H1 (cell line): ENCODE measurements at regions not wholly inside any gene's neighbourhood (a gene's known extent, or its start where the extent isn't known, plus 50 kb on each side); places are given as distances from the start of the nearest gene placed in this dataset.
"Not testable (repeated sequence)": the region's sequence is repeated elsewhere in the genome, so short reads cannot be mapped to it uniquely, and the experiment has no call there.

Experiments
- CTCF ChIA-PET: fragments of 300-600 bp; sonication (Branson Sonifier 250); formaldehyde crosslinking; loops from one replicate; lab custom pipeline; 2021; ENCODE audit not compliant: partially characterized antibody; lab: Charles Lee
- POLR2A ChIA-PET: fragments of 300-600 bp; sonication (Branson Sonifier 250); formaldehyde crosslinking; loops from one replicate; lab custom pipeline; 2021; ENCODE audit warnings: inconsistent platforms; ENCODE audit not compliant: partially characterized antibody; lab: Charles Lee
- DNase-seq, 2 experiments: peaks; one replicate each; pipeline versions ENCODE4 v3.0.0 to v3.0.0-alpha.2; 2010 to 2022; ENCODE audit warnings: low spot score in 2 of 2, low read depth in 1 of 2, mixed read lengths in 1 of 2
- FAIRE-seq: peaks from 2 replicates; lab custom pipeline; 2011; peaks lifted over from hg19 to GRCh38; lab: Jason Lieb, UNC
- H2AFZ ChIP-seq: 2 replicates; pipeline ENCODE4 v1.8.1; 2012; ENCODE audit warnings: low read length, inconsistent platforms
- H2AK5ac ChIP-seq: 2 replicates; pipeline ENCODE4 v1.6.1; 2013; ENCODE audit warnings: low read depth, low read length
- H2BK120ac ChIP-seq: replicated peaks from 2 replicates; pipeline ENCODE3; 2013; ENCODE audit warnings: low read depth, low read length, inconsistent platforms
- H2BK12ac ChIP-seq: 2 replicates; pipeline ENCODE4 v1.6.1; 2013; ENCODE audit warnings: low read depth, low read length
- H2BK15ac ChIP-seq: 2 replicates; pipeline ENCODE4 v1.6.1; 2013; ENCODE audit warnings: low read length
- H2BK20ac ChIP-seq: 2 replicates; pipeline ENCODE4 v1.6.1; 2013; ENCODE audit warnings: low read length
- H2BK5ac ChIP-seq: 2 replicates; pipeline ENCODE4 v1.6.1; 2013; ENCODE audit warnings: low read depth, low read length
- H3K14ac ChIP-seq: 2 replicates; pipeline ENCODE4 v1.6.1; 2013; ENCODE audit warnings: inconsistent platforms; ENCODE audit not compliant: insufficient read length
- H3K18ac ChIP-seq: 2 replicates; pipeline ENCODE4 v1.6.1; 2013; ENCODE audit warnings: low read length; ENCODE audit errors: extremely low read depth
- H3K23ac ChIP-seq: 2 replicates; pipeline ENCODE4 v1.6.1; 2013; ENCODE audit warnings: inconsistent platforms; ENCODE audit not compliant: insufficient read length
- H3K23me2 ChIP-seq: 2 replicates; pipeline ENCODE4 v1.6.1; 2013; ENCODE audit warnings: low read depth, low read length
- H3K27ac ChIP-seq: 2 replicates; pipeline ENCODE4 v1.6.1; 2011; ENCODE audit warnings: low read depth, low read length, inconsistent platforms
- H3K27me3 ChIP-seq, 4 experiments: replicated peaks in 1 of 4; 1 replicate in 1 of 4; 2 replicates in 3 of 4; pipeline versions ENCODE4 v1.6.1 to v1.8.1; 2011 to 2013; ENCODE audit warnings: low read length in 3 of 4, mild to moderate bottlenecking in 3 of 4, inconsistent platforms in 2 of 4, mixed read lengths in 2 of 4, moderate library complexity in 1 of 4; ENCODE audit not compliant: control insufficient read depth in 3 of 4, insufficient read depth in 3 of 4; ENCODE audit errors: extremely low read depth in 1 of 4
- H3K36me3 ChIP-seq, 4 experiments: 2 replicates each; pipeline versions ENCODE4 v1.6.1 to v1.8.1; 2011 to 2013; ENCODE audit warnings: mild to moderate bottlenecking in 4 of 4, low read length in 3 of 4, moderate library complexity in 2 of 4, control low read depth in 1 of 4, inconsistent platforms in 1 of 4; ENCODE audit not compliant: insufficient read depth in 4 of 4, control insufficient read depth in 2 of 4
- H3K4ac ChIP-seq: replicated peaks from 2 replicates; pipeline ENCODE3; 2013; ENCODE audit warnings: low read length, low read depth, mixed read lengths, inconsistent platforms; ENCODE audit not compliant: insufficient read length
- H3K4me1 ChIP-seq, 4 experiments: replicated peaks in 1 of 4; 1 replicate in 1 of 4; 2 replicates in 3 of 4; pipeline versions ENCODE4 v1.6.1 to v1.8.1; 2011 to 2013; ENCODE audit warnings: low read length in 3 of 4, inconsistent platforms in 2 of 4, mixed read lengths in 1 of 4; ENCODE audit not compliant: insufficient read depth in 4 of 4, control insufficient read depth in 3 of 4
- H3K4me2 ChIP-seq, 2 experiments: 2 replicates each; pipeline versions ENCODE4 v1.6.1 to v1.8.1; 2011 to 2013; ENCODE audit warnings: low read depth in 2 of 2, low read length in 2 of 2, control low read depth in 1 of 2, inconsistent platforms in 1 of 2, mild to moderate bottlenecking in 1 of 2; ENCODE audit not compliant: insufficient read depth in 1 of 2
- H3K4me3 ChIP-seq, 4 experiments: fragments of 200-600, 300-600 bp in 1 of 4; sonication (generic), shearing (Covaris generic), sonication (Bioruptor Twin) in 1 of 4; 2 replicates each; pipeline versions ENCODE4 v1.5.1 to v1.8.1; 2011 to 2016; ENCODE audit warnings: low read length in 4 of 4, low read depth in 3 of 4, control low read depth in 2 of 4, inconsistent platforms in 2 of 4, mild to moderate bottlenecking in 2 of 4, mixed read lengths in 1 of 4, moderate library complexity in 1 of 4; ENCODE audit not compliant: insufficient read depth in 2 of 4; ENCODE audit errors: extremely low read depth in 1 of 4
- H3K56ac ChIP-seq: replicated peaks from 2 replicates; pipeline ENCODE3; 2013; ENCODE audit warnings: low read depth, mild to moderate bottlenecking, mixed read lengths, low read length, inconsistent platforms; ENCODE audit not compliant: insufficient read length
- H3K79me1 ChIP-seq: 2 replicates; pipeline ENCODE4 v1.6.1; 2013; ENCODE audit warnings: low read depth, low read length, control low read depth
- H3K79me2 ChIP-seq, 2 experiments: 2 replicates each; pipeline versions ENCODE4 v1.6.1 to v1.8.1; 2012 to 2013; ENCODE audit warnings: low read length in 2 of 2, mild to moderate bottlenecking in 2 of 2, inconsistent platforms in 1 of 2; ENCODE audit not compliant: insufficient read depth in 2 of 2, control insufficient read depth in 1 of 2
- H3K9ac ChIP-seq, 4 experiments: replicated peaks in 1 of 4; 1 replicate in 1 of 4; 2 replicates in 3 of 4; pipeline versions ENCODE4 v1.6.1 to v1.8.1; 2011 to 2013; ENCODE audit warnings: low read depth in 3 of 4, low read length in 3 of 4, control low read depth in 2 of 4, mild to moderate bottlenecking in 2 of 4, moderate library complexity in 2 of 4, inconsistent platforms in 1 of 4; ENCODE audit errors: extremely low read depth in 1 of 4
- H3K9me3 ChIP-seq, 2 experiments: 2 replicates each; pipeline versions ENCODE4 v1.6.1 to v1.8.1; 2012 to 2013; ENCODE audit warnings: mild to moderate bottlenecking in 2 of 2, moderate library complexity in 2 of 2, control low read depth in 1 of 2, inconsistent platforms in 1 of 2, low read depth in 1 of 2, low read length in 1 of 2, mixed read lengths in 1 of 2; ENCODE audit not compliant: insufficient read depth in 2 of 2
- H4K20me1 ChIP-seq, 2 experiments: replicated peaks in 1 of 2; 2 replicates each; pipeline versions ENCODE3 to v1.8.1; 2011 to 2013; ENCODE audit warnings: inconsistent platforms in 2 of 2, low read length in 2 of 2, mild to moderate bottlenecking in 1 of 2; ENCODE audit not compliant: insufficient read depth in 2 of 2, control insufficient read depth in 1 of 2
- H4K5ac ChIP-seq: 2 replicates; pipeline ENCODE4 v1.6.1; 2013; ENCODE audit warnings: low read length, low read depth, mixed read lengths, inconsistent platforms; ENCODE audit not compliant: insufficient read length
- H4K8ac ChIP-seq: 2 replicates; pipeline ENCODE4 v1.8.0; 2013; ENCODE audit warnings: mild to moderate bottlenecking, moderate library complexity, low read length, inconsistent platforms; ENCODE audit not compliant: insufficient read depth; ENCODE audit errors: extremely low read depth
- H4K91ac ChIP-seq: replicated peaks from 2 replicates; pipeline ENCODE3; 2013; ENCODE audit warnings: low read length, mixed read lengths, inconsistent platforms; ENCODE audit not compliant: insufficient read length
- WGBS, 2 experiments: shearing (Covaris generic) in 1 of 2; methylation state at CpG; one replicate each; pipeline versions ENCODE4 v1.1.6 to v1.1.7; 2013 to 2015; ENCODE audit warnings: low lambda C conversion rate in 2 of 2, mixed read lengths in 2 of 2, inconsistent platforms in 1 of 2, low coverage in 1 of 2, missing lambda C conversion rate in 1 of 2; ENCODE audit not compliant: insufficient replicate concordance in 2 of 2, insufficient coverage in 1 of 2, insufficient read length in 1 of 2; ENCODE audit errors: extremely low coverage in 1 of 2, missing lambda C conversion rate in 1 of 2; 5-methylcytosine and 5-hydroxymethylcytosine counted together

DNA sequence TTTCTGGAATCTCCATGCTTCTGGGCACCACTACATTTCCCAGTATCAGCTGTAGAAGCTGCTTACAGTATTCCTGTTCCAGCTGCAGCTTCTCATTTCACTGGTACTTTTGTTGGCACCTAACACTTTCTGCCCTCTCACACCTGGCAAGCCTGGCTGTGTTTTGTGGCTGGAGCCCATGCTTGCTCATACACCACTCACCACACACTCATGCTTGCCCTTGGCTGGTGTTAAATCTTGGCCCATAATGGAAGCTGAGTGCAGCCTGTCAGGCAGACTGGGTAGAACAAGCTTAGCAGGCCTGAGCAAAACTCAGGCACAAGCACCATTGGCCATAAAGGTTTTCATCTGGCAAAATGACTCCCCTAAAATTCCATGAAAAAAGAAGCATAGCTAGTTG is 124.4 kb downstream of the RBMY1A1 start:
- H3K4me2 ChIP-seq, H3K23me2 ChIP-seq, H4K20me1 ChIP-seq, FAIRE-seq, H2AFZ ChIP-seq, H2BK5ac ChIP-seq, POLR2A ChIA-PET, H3K79me1 ChIP-seq, H3K27ac ChIP-seq, H4K5ac ChIP-seq, H3K36me3 ChIP-seq, H2BK120ac ChIP-seq, DNase-seq, H3K14ac ChIP-seq, H3K9ac ChIP-seq, H2BK20ac ChIP-seq, H3K27me3 ChIP-seq, H3K79me2 ChIP-seq, H2AK5ac ChIP-seq, H2BK15ac ChIP-seq, H3K4ac ChIP-seq, H3K4me3 ChIP-seq, H4K8ac ChIP-seq, H4K91ac ChIP-seq, H3K9me3 ChIP-seq, H3K4me1 ChIP-seq, CTCF ChIA-PET, H3K23ac ChIP-seq, H3K18ac ChIP-seq, H3K56ac ChIP-seq, H2BK12ac ChIP-seq: not testable (repeated sequence)

DNA sequence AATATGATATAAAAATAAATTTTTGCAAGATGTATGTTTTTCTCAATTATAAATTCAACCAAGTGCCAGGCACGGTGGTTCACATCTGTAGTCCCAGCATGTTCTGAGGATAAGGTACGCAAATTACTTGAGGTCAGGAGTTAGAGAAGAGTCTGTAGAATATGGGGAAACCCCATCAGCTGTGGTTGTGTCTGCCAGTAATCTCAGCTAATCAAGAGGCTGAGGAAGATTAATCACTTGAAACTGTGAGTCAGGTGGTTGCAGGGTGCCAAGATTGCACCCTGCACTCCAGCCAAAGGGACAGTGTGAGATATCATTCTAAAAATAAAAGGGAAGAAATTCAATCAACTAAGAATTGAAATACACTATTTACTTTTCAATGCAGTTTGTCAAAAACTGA is 144.9 kb downstream of the RBMY1A1 start:
- H3K9ac ChIP-seq, H3K23ac ChIP-seq, H4K8ac ChIP-seq, H2AFZ ChIP-seq, H3K4me1 ChIP-seq, H4K20me1 ChIP-seq, H2BK5ac ChIP-seq, H2BK120ac ChIP-seq, H2BK12ac ChIP-seq, H2BK20ac ChIP-seq, DNase-seq, H3K23me2 ChIP-seq, CTCF ChIA-PET, H2AK5ac ChIP-seq, H3K4ac ChIP-seq, H3K14ac ChIP-seq, H3K4me3 ChIP-seq, H4K5ac ChIP-seq, H3K27ac ChIP-seq, H4K91ac ChIP-seq, H3K4me2 ChIP-seq, H2BK15ac ChIP-seq, FAIRE-seq, H3K36me3 ChIP-seq, H3K18ac ChIP-seq, POLR2A ChIA-PET, H3K27me3 ChIP-seq, H3K79me2 ChIP-seq, H3K79me1 ChIP-seq, H3K56ac ChIP-seq: not testable (repeated sequence)
- WGBS, 2 experiments = 88% methylated on average over 2 of the region's 2 CpGs; no CpG with 5 or more reads in 1 of the 2 experiments
- H3K9me3 ChIP-seq = peaks cover 2 to 23% of the 10 kb centered on the region in 2 experiments; a peak in 2 of 4 replicates
